Brain microvascular endothelial cell (primary cell): ENCODE measurements at regions not wholly inside any gene's neighbourhood (a gene's known extent, or its start where the extent isn't known, plus 50 kb on each side); places are given as distances from the start of the nearest gene placed in this dataset.

Experiments
- DNase-seq: peaks from one replicate; pipeline ENCODE4 v3.0.0-alpha.2; 2020
- H3K27ac ChIP-seq: fragments of 250-450 bp; sonication (Bioruptor Pico); 2 replicates; pipeline ENCODE4 v1.5.1; 2020; ENCODE audit warnings: mild to moderate bottlenecking, moderate library complexity
- H3K27me3 ChIP-seq: fragments of 250-450 bp; sonication (Bioruptor Pico); replicated peaks from 2 replicates; pipeline ENCODE4 v1.5.1; 2020; ENCODE audit warnings: mild to moderate bottlenecking
- H3K36me3 ChIP-seq: fragments of 250-450 bp; sonication (Bioruptor Pico); replicated peaks from 2 replicates; pipeline ENCODE4 v1.5.1; 2020; ENCODE audit warnings: mild to moderate bottlenecking
- H3K4me3 ChIP-seq: 2 replicates; pipeline ENCODE4 v1.5.1; 2011; ENCODE audit warnings: low read depth, mild to moderate bottlenecking, control low read depth, low read length, moderate library complexity
- in situ Hi-C: cut with HindIII; loops from 2 replicates; pipeline ENCODE4 v1.10.0; 2017; ENCODE audit warnings: low sequenced_read_pairs, low pct_ligation_motif_present
- TF ChIP-seq, protein P1 (sequence below): IDR thresholded peaks from 2 replicates; pipeline ENCODE4 v1.5.1; 2011; ENCODE audit warnings: low read depth, mild to moderate bottlenecking, moderate library complexity, low read length, control low read depth, inconsistent platforms; ENCODE audit errors: missing control alignments

DNA sequence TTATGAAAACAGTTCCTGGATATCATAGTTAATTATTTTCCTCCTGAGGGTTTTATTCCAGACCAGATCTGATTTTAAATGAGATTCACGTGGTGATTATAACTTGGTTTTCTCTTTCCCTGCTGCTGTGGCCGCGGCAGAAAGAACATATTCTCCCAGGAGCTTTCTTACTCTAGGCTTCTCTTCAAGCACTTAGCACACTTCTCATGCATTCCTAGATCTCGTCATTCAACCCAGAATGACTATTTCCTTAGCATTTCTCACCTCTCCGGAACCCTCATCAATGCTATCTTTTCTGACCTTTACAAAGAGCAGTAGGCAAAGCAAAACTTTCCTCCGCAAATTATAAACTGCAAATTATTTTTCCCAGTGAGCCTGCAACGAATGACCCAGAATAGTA is 122.9 kb downstream of the GPAT3 start:
- Histone ChIP-seq H3K27ac (no peak overlapping the region), H3K36me3 (no peaks in the 10 kb centered on the region), H3K4me3 (no peak overlapping the region), H3K27me3 (no peaks in the 10 kb centered on the region)
- in situ Hi-C loops = no loop called here
- peak; percentile 12 for DNase-seq
- TF ChIP-seq, protein P1, sequence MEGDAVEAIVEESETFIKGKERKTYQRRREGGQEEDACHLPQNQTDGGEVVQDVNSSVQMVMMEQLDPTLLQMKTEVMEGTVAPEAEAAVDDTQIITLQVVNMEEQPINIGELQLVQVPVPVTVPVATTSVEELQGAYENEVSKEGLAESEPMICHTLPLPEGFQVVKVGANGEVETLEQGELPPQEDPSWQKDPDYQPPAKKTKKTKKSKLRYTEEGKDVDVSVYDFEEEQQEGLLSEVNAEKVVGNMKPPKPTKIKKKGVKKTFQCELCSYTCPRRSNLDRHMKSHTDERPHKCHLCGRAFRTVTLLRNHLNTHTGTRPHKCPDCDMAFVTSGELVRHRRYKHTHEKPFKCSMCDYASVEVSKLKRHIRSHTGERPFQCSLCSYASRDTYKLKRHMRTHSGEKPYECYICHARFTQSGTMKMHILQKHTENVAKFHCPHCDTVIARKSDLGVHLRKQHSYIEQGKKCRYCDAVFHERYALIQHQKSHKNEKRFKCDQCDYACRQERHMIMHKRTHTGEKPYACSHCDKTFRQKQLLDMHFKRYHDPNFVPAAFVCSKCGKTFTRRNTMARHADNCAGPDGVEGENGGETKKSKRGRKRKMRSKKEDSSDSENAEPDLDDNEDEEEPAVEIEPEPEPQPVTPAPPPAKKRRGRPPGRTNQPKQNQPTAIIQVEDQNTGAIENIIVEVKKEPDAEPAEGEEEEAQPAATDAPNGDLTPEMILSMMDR = no peak

DNA sequence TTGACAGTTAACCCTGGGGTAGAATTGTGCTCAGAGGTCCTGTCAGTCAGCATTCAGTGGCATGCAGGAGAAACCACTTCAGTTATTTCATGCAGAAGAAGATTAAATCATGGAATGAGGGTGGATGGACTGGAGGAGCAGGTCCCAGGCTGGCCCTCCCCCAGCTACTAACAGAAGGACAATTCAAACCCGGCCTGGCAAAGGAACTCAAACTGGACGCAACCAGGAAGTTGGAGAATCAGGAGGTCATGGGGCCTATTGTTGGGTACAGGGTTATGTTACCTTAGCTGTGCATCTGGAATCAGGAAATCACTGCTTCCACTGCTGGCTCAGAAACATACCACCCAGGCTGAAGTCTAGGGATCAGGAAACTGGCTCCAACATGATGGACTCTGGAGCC is 121.4 kb downstream of the GPAT3 start:
- no peak for DNase-seq
- in situ Hi-C loops = no loop called here
- Histone ChIP-seq H3K27ac (no peak overlapping the region), H3K36me3 (no peaks in the 10 kb centered on the region), H3K4me3 (no peak overlapping the region), H3K27me3 (no peaks in the 10 kb centered on the region)
- TF ChIP-seq, protein P1 = no peak
